Thoracic aorta (tissue), 2 donors: ENCODE measurements at regions not wholly inside any gene's neighbourhood (a gene's known extent, or its start where the extent isn't known, plus 50 kb on each side); places are given as distances from the start of the nearest gene placed in this dataset.

ENCODE experiments used
- ATAC-seq: fragments of 150-250 bp; one replicate; pipeline ENCODE4 v1.8.0; 2017; ENCODE audit warnings: low read depth; ENCODE audit not compliant: insufficient number of reproducible peaks, low FRiP score
- DNase-seq: peaks from one replicate; pipeline ENCODE4 v3.0.0-alpha.2; 2020; ENCODE audit warnings: low spot score
- H3K27ac ChIP-seq, 2 donors: fragments of 200-600 bp; sonication (generic); 1 replicate in 1 of 2; 2 replicates in 1 of 2; pipeline ENCODE4 v1.5.1; 2016; ENCODE audit warnings: mild to moderate bottlenecking in 2 of 2, moderate library complexity in 2 of 2
- H3K27me3 ChIP-seq: fragments of 200-600 bp; sonication (generic); replicated peaks from 2 replicates; pipeline ENCODE4 v1.6.0; 2016; ENCODE audit warnings: mild to moderate bottlenecking; ENCODE audit not compliant: insufficient read depth
- H3K36me3 ChIP-seq: fragments of 200-600 bp; sonication (generic); one replicate; pipeline ENCODE4 v1.5.1; 2016
- H3K4me1 ChIP-seq, 2 donors: fragments of 200-600 bp; sonication (generic); 1 replicate in 1 of 2; 2 replicates in 1 of 2; pipeline versions ENCODE4 v1.5.1 to v1.6.0; 2016; ENCODE audit warnings: low read depth in 2 of 2, mild to moderate bottlenecking in 1 of 2; ENCODE audit not compliant: control insufficient read depth in 1 of 2
- H3K4me3 ChIP-seq: fragments of 200-600 bp; sonication (generic); 2 replicates; pipeline ENCODE4 v1.5.1; 2016; ENCODE audit warnings: mild to moderate bottlenecking
- H3K9me3 ChIP-seq: fragments of 200-600 bp; sonication (generic); 2 replicates; pipeline ENCODE4 v1.5.1; 2016
- TF ChIP-seq, protein P1 (sequence below): fragments of 200-600 bp; sonication (generic); IDR thresholded peaks from one replicate; pipeline ENCODE4 v1.5.1; 2019; ENCODE audit warnings: antibody characterized with exemption

DNA sequence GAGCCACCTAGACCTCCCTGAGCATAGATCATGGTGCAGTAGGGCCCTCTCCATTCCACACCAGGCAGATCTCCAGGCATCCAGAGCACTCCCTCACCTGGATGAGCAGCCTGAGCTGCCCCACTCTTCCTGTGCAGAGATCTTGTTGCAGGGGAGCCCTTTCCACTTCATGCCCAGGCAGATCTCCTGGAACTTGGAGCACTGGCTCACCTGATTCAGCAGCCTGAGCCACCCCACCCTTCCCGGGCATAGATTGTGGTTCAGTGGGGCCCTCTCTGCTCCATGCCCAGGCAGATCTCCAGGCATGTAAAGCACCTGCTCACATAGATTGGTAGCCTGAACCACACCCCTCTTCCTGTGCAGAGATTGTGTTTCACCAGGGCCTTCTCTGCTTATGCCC is 78.0 kb downstream of the SEC16B start:
- H3K27me3 ChIP-seq: no peaks in the 10 kb centered on the region
- TF ChIP-seq, protein P1, sequence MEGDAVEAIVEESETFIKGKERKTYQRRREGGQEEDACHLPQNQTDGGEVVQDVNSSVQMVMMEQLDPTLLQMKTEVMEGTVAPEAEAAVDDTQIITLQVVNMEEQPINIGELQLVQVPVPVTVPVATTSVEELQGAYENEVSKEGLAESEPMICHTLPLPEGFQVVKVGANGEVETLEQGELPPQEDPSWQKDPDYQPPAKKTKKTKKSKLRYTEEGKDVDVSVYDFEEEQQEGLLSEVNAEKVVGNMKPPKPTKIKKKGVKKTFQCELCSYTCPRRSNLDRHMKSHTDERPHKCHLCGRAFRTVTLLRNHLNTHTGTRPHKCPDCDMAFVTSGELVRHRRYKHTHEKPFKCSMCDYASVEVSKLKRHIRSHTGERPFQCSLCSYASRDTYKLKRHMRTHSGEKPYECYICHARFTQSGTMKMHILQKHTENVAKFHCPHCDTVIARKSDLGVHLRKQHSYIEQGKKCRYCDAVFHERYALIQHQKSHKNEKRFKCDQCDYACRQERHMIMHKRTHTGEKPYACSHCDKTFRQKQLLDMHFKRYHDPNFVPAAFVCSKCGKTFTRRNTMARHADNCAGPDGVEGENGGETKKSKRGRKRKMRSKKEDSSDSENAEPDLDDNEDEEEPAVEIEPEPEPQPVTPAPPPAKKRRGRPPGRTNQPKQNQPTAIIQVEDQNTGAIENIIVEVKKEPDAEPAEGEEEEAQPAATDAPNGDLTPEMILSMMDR: no peak
- no peak for DNase-seq

DNA sequence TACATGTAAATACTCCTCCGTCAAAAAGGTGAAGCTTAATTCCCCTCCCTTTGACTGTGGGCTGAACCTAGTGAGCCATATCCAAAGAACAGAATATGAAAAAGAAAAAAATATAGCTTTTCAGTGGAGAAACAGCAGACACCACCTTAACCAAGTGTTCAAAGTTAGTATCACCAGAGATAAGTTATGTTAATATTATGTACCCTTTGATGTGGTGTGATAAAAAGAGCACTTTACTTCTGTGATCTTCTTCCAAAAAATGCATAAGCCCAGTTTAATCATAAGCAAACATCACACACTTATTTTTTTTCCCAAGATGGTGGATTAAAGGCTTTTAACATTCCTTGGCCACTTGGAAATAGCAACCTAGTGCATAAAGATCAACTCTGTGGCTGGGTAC is 79.4 kb downstream of the SEC16B start:
- no peak overlapping the region for H3K27ac ChIP-seq
- H3K27me3 ChIP-seq: no peaks in the 10 kb centered on the region
- ATAC-seq (no peak), DNase-seq (no peak)
- no peak overlapping the region for H3K4me3 ChIP-seq
- H3K9me3 ChIP-seq: peaks cover 8% of the 10 kb centered on the region
- H3K36me3 ChIP-seq: no peaks in the 10 kb centered on the region
- TF ChIP-seq, protein P1: no peak
- H3K4me1 ChIP-seq: no peaks in the 10 kb centered on the region

More for the DNA sequence above, 78.0 kb downstream of the SEC16B start:
- Histone ChIP-seq H3K27ac (no peak overlapping the region), H3K4me3 (no peak overlapping the region), H3K9me3 (peaks cover 8% of the 10 kb centered on the region), H3K36me3 (no peaks in the 10 kb centered on the region), H3K4me1 (no peaks in the 10 kb centered on the region)
- ATAC-seq: no peak

DNA sequence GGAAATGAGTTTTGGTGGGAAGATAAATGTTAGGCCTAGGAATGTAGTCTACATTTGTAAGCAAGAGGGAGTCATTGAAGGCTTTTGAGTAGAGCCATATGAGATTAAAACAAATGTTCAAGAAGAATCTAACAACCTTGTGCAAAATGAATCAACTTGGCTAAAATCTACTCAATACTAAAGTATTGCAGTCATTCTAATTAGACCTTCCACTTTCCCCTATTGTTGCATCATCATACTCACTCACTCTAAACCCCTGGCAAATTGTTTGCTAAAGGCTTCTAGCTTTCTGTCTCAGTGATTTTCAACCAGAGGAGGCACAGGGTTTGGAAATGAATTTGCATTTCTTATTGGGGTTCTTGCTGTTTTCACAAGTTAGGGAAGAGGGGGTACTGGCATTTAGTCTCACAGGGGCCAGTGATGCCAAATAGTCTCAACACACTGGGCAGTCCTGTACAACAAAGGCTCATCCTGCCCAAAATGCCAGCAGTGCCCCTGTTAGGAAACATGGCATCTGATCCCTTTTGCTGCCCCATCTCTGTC is 85.3 kb downstream of the SEC16B start:
- Histone ChIP-seq H3K4me3 (no peak overlapping the region), H3K4me1 (no peaks in the 10 kb centered on the region), H3K36me3 (no peaks in the 10 kb centered on the region), H3K9me3 (no peaks in the 10 kb centered on the region), H3K27me3 (no peaks in the 10 kb centered on the region), H3K27ac (no peak overlapping the region)
- ATAC-seq: no peak
- TF ChIP-seq, protein P1: no peak
- DNase-seq: no peak

DNA sequence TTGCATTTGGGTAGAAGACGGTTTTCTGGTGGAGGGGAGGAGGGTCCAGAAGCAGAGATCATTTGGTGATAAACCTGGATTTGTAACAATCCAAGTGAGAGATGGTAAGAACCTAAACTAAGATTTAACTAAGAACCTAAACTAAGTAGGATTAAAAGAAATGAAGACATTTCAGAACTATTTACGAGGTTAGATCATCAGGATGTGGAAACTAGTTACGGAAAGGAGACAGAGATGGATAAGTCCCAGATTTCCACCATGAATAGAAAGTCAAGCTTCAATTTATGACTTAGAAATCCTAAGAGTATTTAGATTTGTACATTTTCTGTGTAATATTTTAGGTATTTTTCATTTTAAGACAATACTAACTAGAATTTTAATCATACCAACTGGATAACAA is 86.3 kb downstream of the SEC16B start:
- no peaks in the 10 kb centered on the region for H3K27me3 ChIP-seq
- H3K4me1 ChIP-seq: no peaks in the 10 kb centered on the region
- no peaks in the 10 kb centered on the region for H3K9me3 ChIP-seq
- DNase-seq (no peak), ATAC-seq (no peak)
- H3K36me3 ChIP-seq: no peaks in the 10 kb centered on the region
- TF ChIP-seq, protein P1: no peak
- no peak overlapping the region for H3K27ac ChIP-seq
- no peak overlapping the region for H3K4me3 ChIP-seq

DNA sequence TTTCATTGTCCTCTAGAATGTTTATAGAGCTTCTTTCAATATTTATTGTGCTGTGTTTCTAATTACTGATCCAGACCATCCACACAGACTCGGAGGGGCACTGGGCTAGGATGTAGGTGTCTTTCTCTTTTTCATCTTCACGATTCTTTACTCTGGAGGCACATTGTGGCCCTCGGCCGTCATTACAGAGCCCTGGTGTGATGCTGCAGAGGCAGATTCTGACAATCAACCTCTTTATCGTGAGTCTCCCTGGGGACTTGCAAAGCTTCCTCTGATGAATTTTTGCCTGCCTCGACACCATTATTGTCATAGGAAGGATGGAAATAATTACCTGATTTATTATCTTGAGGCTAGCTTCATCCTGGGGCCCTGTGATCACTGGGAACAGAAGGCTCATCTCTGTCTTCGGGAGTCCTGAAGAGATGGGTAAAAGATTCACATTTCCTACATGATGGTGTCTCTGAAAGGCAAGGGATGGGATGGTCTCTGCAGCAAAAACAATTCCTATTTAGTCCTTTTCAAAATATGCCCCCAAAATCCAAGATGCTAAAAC is 89.4 kb downstream of the SEC16B start:
- ATAC-seq (no peak), DNase-seq (no peak)
- no peak overlapping the region for H3K4me3 ChIP-seq
- no peaks in the 10 kb centered on the region for H3K36me3 ChIP-seq
- no peaks in the 10 kb centered on the region for H3K9me3 ChIP-seq
- TF ChIP-seq, protein P1: no peak
- H3K4me1 ChIP-seq: no peaks in the 10 kb centered on the region
- H3K27ac ChIP-seq: no peak overlapping the region
- no peaks in the 10 kb centered on the region for H3K27me3 ChIP-seq
